Esophagus squamous epithelium (tissue), 4 donors: ENCODE measurements at regions not wholly inside any gene's neighbourhood (a gene's known extent, or its start where the extent isn't known, plus 50 kb on each side); places are given as distances from the start of the nearest gene placed in this dataset.

ENCODE experiments used
- CTCF ChIP-seq, 6 experiments: fragments of 450-650 bp in 4 of 6; fragments of 200-600 bp in 2 of 6; sonication (generic) in 2 of 6; IDR thresholded peaks; one replicate each; pipeline ENCODE4 v1.5.1; 2016 to 2019; ENCODE audit warnings: antibody characterized with exemption in 6 of 6, mild to moderate bottlenecking in 4 of 6, moderate library complexity in 4 of 6
- POLR2A ChIP-seq, 4 donors: fragments of 450-650 bp; IDR thresholded peaks; one replicate each; pipeline ENCODE4 v1.6.1; 2017; ENCODE audit warnings: antibody characterized with exemption in 4 of 4, mild to moderate bottlenecking in 4 of 4, moderate library complexity in 3 of 4

- TF ChIP-seq POLR2A (IDR thresholded peaks at IDR 0.05), result no peak
- no peak for TF ChIP-seq CTCF (IDR thresholded peaks at IDR 0.05)
Measured at GRCh38 chr10:24157567-24157966, 51.4 kb upstream of the KIAA1217 start.
